SK-N-SH (cell line): ENCODE measurements at regions not wholly inside any gene's neighbourhood (a gene's known extent, or its start where the extent isn't known, plus 50 kb on each side); places are given as distances from the start of the nearest gene placed in this dataset.

ENCODE experiments used
- CTCF ChIA-PET: fragments of 300-600, 350-600 bp; formaldehyde crosslinking; extraction: SDS; loops from one replicate; lab custom pipeline; 2021; lab: Yijun Ruan, JAX
- POLR2A ChIA-PET: fragments of 350-600 bp; sonication (Branson Sonifier 250); formaldehyde crosslinking; extraction: SDS; loops from one replicate; lab custom pipeline; 2020; ENCODE audit warnings: antibody characterized with exemption, inconsistent platforms; lab: Yijun Ruan, JAX
- DNase-seq: peaks from one replicate; pipeline ENCODE4 v3.0.0; 2012
- H2AFZ ChIP-seq: fragments of 200-600 bp; sonication (generic); 2 replicates; pipeline ENCODE4 v1.8.1; 2016; ENCODE audit warnings: antibody characterized with exemption, mild to moderate bottlenecking, low read depth
- H3F3A ChIP-seq: fragments of 200-600 bp; sonication (generic); replicated peaks from 2 replicates; pipeline ENCODE3; 2016; ENCODE audit warnings: antibody characterized with exemption, mild to moderate bottlenecking; ENCODE audit not compliant: insufficient read depth
- H3K27ac ChIP-seq, 2 experiments: fragments of 200-500 bp in 1 of 2; fragments of 200-600 bp in 1 of 2; sonication (Bioruptor generic) in 1 of 2; sonication (generic), shearing (Covaris generic) in 1 of 2; 2 replicates each; pipeline versions ENCODE4 v1.5.1 to v1.6.1; 2014 to 2016; ENCODE audit warnings: low read depth in 2 of 2, inconsistent platforms in 1 of 2, low read length in 1 of 2, mild to moderate bottlenecking in 1 of 2, mixed read lengths in 1 of 2
- H3K27me3 ChIP-seq: fragments of 200-600 bp; sonication (generic), shearing (Covaris generic); 2 replicates; pipeline ENCODE4 v1.6.1; 2016; ENCODE audit warnings: mixed run types; ENCODE audit not compliant: insufficient read depth
- H3K36me3 ChIP-seq, 2 experiments: fragments of 200-500 bp in 1 of 2; fragments of 200-600 bp in 1 of 2; sonication (Bioruptor generic) in 1 of 2; sonication (generic) in 1 of 2; replicated peaks in 1 of 2; 2 replicates each; pipeline versions ENCODE3 to v1.5.1; 2014 to 2016; ENCODE audit warnings: low read length in 1 of 2, mild to moderate bottlenecking in 1 of 2; ENCODE audit not compliant: insufficient read depth in 2 of 2, control insufficient read depth in 1 of 2
- H3K4me1 ChIP-seq, 2 experiments: fragments of 200-500 bp in 1 of 2; fragments of 200-600 bp in 1 of 2; sonication (Bioruptor generic) in 1 of 2; sonication (generic), shearing (Covaris generic) in 1 of 2; 2 replicates each; pipeline versions ENCODE4 v1.5.1 to v1.6.1; 2014 to 2016; ENCODE audit warnings: low read depth in 1 of 2, low read length in 1 of 2, mixed run types in 1 of 2; ENCODE audit not compliant: insufficient read depth in 2 of 2, control insufficient read depth in 1 of 2
- H3K4me2 ChIP-seq: fragments of 200-600 bp; sonication (generic), shearing (Covaris generic); 2 replicates; pipeline ENCODE4 v1.6.1; 2017; ENCODE audit warnings: mixed run types
- H3K4me3 ChIP-seq, 2 experiments: fragments of 200-500 bp in 1 of 2; fragments of 200-600 bp in 1 of 2; sonication (Bioruptor generic) in 1 of 2; sonication (generic), shearing (Covaris generic) in 1 of 2; 2 replicates each; pipeline versions ENCODE4 v1.5.1 to v1.8.1; 2014 to 2016; ENCODE audit warnings: low read depth in 2 of 2, inconsistent platforms in 1 of 2, low read length in 1 of 2, mild to moderate bottlenecking in 1 of 2, mixed read lengths in 1 of 2, moderate library complexity in 1 of 2
- H3K79me2 ChIP-seq: fragments of 200-600 bp; sonication (generic); 2 replicates; pipeline ENCODE4 v1.8.1; 2017; ENCODE audit warnings: mild to moderate bottlenecking; ENCODE audit not compliant: insufficient read depth
- H3K9ac ChIP-seq: fragments of 200-600 bp; sonication (generic); 2 replicates; pipeline ENCODE4 v1.6.1; 2017; ENCODE audit warnings: mixed run types
- H3K9me2 ChIP-seq: fragments of 200-600 bp; sonication (generic); 2 replicates; pipeline ENCODE4 v1.6.1; 2017; ENCODE audit warnings: mixed run types
- H3K9me3 ChIP-seq: fragments of 200-600 bp; sonication (generic); 2 replicates; pipeline ENCODE4 v1.6.1; 2017; ENCODE audit warnings: mixed run types, mild to moderate bottlenecking, moderate library complexity
- H4K20me1 ChIP-seq: fragments of 200-600 bp; sonication (generic); 2 replicates; pipeline ENCODE4 v1.6.1; 2017; ENCODE audit warnings: mild to moderate bottlenecking, mixed run types; ENCODE audit not compliant: insufficient read depth
- ELF1 ChIP-seq: IDR thresholded peaks from 2 replicates; pipeline ENCODE4 v1.4.0; 2012
- EP300 ChIP-seq, 2 experiments: IDR thresholded peaks; 2 replicates each; pipeline versions ENCODE4 v1.4.0 to v1.6.1; 2012; ENCODE audit warnings: borderline replicate concordance in 1 of 2, low read depth in 1 of 2, low read length in 1 of 2
- EZH2phosphoT487 ChIP-seq: fragments of 200-600 bp; sonication (generic); IDR thresholded peaks from 2 replicates; pipeline ENCODE4 v1.6.1; 2017; ENCODE audit warnings: low read depth, mixed run types, mild to moderate bottlenecking, antibody characterized with exemption, moderate library complexity, borderline replicate concordance
- GABPA ChIP-seq: IDR thresholded peaks from 2 replicates; pipeline ENCODE4 v1.4.0; 2012; ENCODE audit warnings: low read depth, mild to moderate bottlenecking
- GATA2 ChIP-seq: sonication (generic); formaldehyde crosslinking; IDR thresholded peaks from 2 replicates; pipeline ENCODE4 v1.5.0; 2020; ENCODE audit warnings: mild to moderate bottlenecking, missing genetic modification reagents
- MEF2A ChIP-seq: IDR thresholded peaks from 2 replicates; pipeline ENCODE4 v1.4.0; 2012; ENCODE audit warnings: low read depth, borderline replicate concordance
- MXI1 ChIP-seq: IDR thresholded peaks from 2 replicates; pipeline ENCODE4 v1.6.1; 2012; ENCODE audit warnings: mild to moderate bottlenecking, low read depth, low read length, improper control_type of control experiment
- NFIC ChIP-seq: IDR thresholded peaks from 2 replicates; pipeline ENCODE4 v1.4.0; 2012; ENCODE audit warnings: borderline replicate concordance
- NRF1 ChIP-seq: IDR thresholded peaks from 2 replicates; pipeline ENCODE4 v1.6.1; 2012; ENCODE audit warnings: low read depth, mild to moderate bottlenecking, low read length
- POLR2AphosphoS5 ChIP-seq: IDR thresholded peaks from 2 replicates; pipeline ENCODE4 v1.6.1; 2012; ENCODE audit warnings: low read depth, low read length
- RAD21 ChIP-seq: IDR thresholded peaks from 2 replicates; pipeline ENCODE4 v1.6.1; 2012; ENCODE audit warnings: mild to moderate bottlenecking, low read length
- RCOR1 ChIP-seq: fragments of 150-350 bp; IDR thresholded peaks from 2 replicates; pipeline ENCODE4 v1.6.1; 2017; ENCODE audit warnings: antibody characterized with exemption, low read length
- RFX5 ChIP-seq: IDR thresholded peaks from 2 replicates; pipeline ENCODE4 v1.6.1; 2012; ENCODE audit warnings: mild to moderate bottlenecking, improper control_type of control experiment, low read length
- RXRA ChIP-seq: IDR thresholded peaks from 2 replicates; pipeline ENCODE4 v1.4.0; 2012; ENCODE audit warnings: low read depth, mild to moderate bottlenecking, borderline replicate concordance
- SMC3 ChIP-seq: IDR thresholded peaks from 2 replicates; pipeline ENCODE4 v1.6.1; 2012; ENCODE audit warnings: low read depth, low read length, improper control_type of control experiment
- TAF1 ChIP-seq: IDR thresholded peaks from 2 replicates; pipeline ENCODE4 v1.6.1; 2012; ENCODE audit warnings: low read depth, mild to moderate bottlenecking, low read length, moderate library complexity, borderline replicate concordance
- WGBS: methylation state at CpG from one replicate; pipeline ENCODE4 v1.1.6; 2017; ENCODE audit warnings: low lambda C conversion rate; 5-methylcytosine and 5-hydroxymethylcytosine counted together
- TF ChIP-seq, protein P1 (sequence below): fragments of 200-600 bp; sonication (generic); IDR thresholded peaks from 2 replicates; pipeline ENCODE4 v1.6.1; 2017; ENCODE audit warnings: antibody characterized with exemption, mild to moderate bottlenecking, moderate library complexity
- TF ChIP-seq, protein P2 (sequence below): IDR thresholded peaks from 2 replicates; pipeline ENCODE4; 2012
- TF ChIP-seq, protein P3 (sequence below): IDR thresholded peaks from 2 replicates; pipeline ENCODE4 v1.4.0; 2012; ENCODE audit warnings: low read depth, borderline replicate concordance
- TF ChIP-seq, protein P4 (sequence below): IDR thresholded peaks from 2 replicates; pipeline ENCODE4 v1.4.0; 2012; ENCODE audit warnings: low read depth, borderline replicate concordance
- TF ChIP-seq, protein P5 (sequence below): fragments of 150-350 bp; IDR thresholded peaks from 2 replicates; pipeline ENCODE4 v1.6.1; 2016; ENCODE audit warnings: mild to moderate bottlenecking, low read depth, low read length

DNA sequence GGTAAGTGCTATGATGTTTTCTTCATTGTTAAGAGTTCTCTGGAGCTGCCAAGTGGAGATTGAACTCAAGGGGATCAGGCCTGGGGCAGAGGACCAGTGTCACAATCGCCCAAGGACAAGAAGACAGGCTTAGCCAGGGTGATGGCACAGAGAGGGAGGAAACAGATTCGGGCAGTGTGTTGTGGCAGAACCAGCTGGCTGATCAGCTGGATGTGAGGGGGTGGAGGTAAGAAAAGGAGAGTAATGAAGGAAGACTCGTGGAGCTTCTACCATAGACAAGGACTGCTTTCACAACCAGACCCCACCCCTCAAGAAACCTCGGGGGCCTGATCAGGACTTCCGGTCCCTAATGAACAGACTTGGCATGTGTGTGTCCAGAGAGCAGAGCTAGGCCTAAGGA is 60.9 kb upstream of the LINGO1 start (continued):
- TF ChIP-seq, protein P1, sequence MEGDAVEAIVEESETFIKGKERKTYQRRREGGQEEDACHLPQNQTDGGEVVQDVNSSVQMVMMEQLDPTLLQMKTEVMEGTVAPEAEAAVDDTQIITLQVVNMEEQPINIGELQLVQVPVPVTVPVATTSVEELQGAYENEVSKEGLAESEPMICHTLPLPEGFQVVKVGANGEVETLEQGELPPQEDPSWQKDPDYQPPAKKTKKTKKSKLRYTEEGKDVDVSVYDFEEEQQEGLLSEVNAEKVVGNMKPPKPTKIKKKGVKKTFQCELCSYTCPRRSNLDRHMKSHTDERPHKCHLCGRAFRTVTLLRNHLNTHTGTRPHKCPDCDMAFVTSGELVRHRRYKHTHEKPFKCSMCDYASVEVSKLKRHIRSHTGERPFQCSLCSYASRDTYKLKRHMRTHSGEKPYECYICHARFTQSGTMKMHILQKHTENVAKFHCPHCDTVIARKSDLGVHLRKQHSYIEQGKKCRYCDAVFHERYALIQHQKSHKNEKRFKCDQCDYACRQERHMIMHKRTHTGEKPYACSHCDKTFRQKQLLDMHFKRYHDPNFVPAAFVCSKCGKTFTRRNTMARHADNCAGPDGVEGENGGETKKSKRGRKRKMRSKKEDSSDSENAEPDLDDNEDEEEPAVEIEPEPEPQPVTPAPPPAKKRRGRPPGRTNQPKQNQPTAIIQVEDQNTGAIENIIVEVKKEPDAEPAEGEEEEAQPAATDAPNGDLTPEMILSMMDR: no peak
- TF ChIP-seq GATA2 (CRISPR knock-in tag): no peak
- TF ChIP-seq, protein P2, sequence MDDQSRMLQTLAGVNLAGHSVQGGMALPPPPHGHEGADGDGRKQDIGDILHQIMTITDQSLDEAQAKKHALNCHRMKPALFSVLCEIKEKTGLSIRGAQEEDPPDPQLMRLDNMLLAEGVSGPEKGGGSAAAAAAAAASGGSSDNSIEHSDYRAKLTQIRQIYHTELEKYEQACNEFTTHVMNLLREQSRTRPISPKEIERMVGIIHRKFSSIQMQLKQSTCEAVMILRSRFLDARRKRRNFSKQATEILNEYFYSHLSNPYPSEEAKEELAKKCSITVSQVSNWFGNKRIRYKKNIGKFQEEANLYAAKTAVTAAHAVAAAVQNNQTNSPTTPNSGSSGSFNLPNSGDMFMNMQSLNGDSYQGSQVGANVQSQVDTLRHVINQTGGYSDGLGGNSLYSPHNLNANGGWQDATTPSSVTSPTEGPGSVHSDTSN: no peak
- no peak for TF ChIP-seq ELF1
- no peak for TF ChIP-seq TAF1

DNA sequence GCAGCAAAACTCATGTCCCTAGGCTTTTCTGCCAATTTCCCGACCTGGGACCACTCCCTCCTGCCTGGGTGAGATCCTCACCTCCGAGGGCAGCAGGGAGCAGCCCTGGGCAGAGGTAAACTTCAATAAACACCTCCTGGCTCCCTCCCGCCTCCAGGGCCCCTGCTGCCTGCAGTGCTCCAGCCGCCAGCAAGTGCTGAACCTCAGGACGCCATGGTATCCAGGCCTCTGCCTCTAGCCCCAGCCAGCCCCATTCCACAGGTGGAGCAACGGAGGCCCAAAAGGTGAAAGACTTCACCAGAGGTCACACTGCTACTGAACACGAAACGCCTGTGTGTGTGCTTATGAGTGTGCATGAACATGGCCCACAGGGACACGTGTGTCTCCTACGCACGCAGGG is 59.9 kb upstream of the LINGO1 start:
- Histone ChIP-seq H3K4me1 (peaks cover 0 to 10% of the 10 kb centered on the region in 2 experiments; a peak in 1 of 4 replicates), H3K79me2 (no peaks in the 10 kb centered on the region), H3F3A (no peaks in the 10 kb centered on the region), H3K4me3 (no peak overlapping the region), H3K27ac (no peak overlapping the region), H2AFZ (no peak overlapping the region), H3K27me3 (peaks cover 56% of the 10 kb centered on the region; the same call in 1 of the 2 replicates), H3K36me3 (no peaks in the 10 kb centered on the region), H4K20me1 (no peaks in the 10 kb centered on the region), H3K9ac (no peak overlapping the region), H3K9me2 (no peaks in the 10 kb centered on the region), H3K9me3 (no peaks in the 10 kb centered on the region), H3K4me2 (no peak overlapping the region)
- CTCF ChIA-PET: no interaction called here
- DNase-seq: no peak
- POLR2A ChIA-PET: no interaction called here
- WGBS: 35% methylated on average over 2 of the region's 11 CpGs
- no peak for TF ChIP-seq MXI1
- no peak for TF ChIP-seq NFIC
- TF ChIP-seq GABPA: no peak
- no peak for TF ChIP-seq EP300 (IDR thresholded peaks at IDR 0.05; ENCODE audit: borderline replicate concordance in 1 of 2, low read depth in 1 of 2, low read length in 1 of 2)
- no peak for TF ChIP-seq MEF2A
- no peak for TF ChIP-seq RFX5
- no peak for TF ChIP-seq RXRA
- TF ChIP-seq, protein P3, sequence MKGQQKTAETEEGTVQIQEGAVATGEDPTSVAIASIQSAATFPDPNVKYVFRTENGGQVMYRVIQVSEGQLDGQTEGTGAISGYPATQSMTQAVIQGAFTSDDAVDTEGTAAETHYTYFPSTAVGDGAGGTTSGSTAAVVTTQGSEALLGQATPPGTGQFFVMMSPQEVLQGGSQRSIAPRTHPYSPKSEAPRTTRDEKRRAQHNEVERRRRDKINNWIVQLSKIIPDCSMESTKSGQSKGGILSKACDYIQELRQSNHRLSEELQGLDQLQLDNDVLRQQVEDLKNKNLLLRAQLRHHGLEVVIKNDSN: no peak
- TF ChIP-seq POLR2AphosphoS5: no peak
- TF ChIP-seq RAD21: no peak
- TF ChIP-seq, protein P4, sequence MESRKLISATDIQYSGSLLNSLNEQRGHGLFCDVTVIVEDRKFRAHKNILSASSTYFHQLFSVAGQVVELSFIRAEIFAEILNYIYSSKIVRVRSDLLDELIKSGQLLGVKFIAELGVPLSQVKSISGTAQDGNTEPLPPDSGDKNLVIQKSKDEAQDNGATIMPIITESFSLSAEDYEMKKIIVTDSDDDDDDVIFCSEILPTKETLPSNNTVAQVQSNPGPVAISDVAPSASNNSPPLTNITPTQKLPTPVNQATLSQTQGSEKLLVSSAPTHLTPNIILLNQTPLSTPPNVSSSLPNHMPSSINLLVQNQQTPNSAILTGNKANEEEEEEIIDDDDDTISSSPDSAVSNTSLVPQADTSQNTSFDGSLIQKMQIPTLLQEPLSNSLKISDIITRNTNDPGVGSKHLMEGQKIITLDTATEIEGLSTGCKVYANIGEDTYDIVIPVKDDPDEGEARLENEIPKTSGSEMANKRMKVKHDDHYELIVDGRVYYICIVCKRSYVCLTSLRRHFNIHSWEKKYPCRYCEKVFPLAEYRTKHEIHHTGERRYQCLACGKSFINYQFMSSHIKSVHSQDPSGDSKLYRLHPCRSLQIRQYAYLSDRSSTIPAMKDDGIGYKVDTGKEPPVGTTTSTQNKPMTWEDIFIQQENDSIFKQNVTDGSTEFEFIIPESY: no peak
- no peak for TF ChIP-seq EZH2phosphoT487
- TF ChIP-seq, protein P5, sequence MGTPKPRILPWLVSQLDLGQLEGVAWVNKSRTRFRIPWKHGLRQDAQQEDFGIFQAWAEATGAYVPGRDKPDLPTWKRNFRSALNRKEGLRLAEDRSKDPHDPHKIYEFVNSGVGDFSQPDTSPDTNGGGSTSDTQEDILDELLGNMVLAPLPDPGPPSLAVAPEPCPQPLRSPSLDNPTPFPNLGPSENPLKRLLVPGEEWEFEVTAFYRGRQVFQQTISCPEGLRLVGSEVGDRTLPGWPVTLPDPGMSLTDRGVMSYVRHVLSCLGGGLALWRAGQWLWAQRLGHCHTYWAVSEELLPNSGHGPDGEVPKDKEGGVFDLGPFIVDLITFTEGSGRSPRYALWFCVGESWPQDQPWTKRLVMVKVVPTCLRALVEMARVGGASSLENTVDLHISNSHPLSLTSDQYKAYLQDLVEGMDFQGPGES: no peak
- no peak for TF ChIP-seq NRF1
- no peak for TF ChIP-seq RCOR1
- no peak for TF ChIP-seq SMC3
- no peak for TF ChIP-seq GATA2 (CRISPR knock-in tag)
